HG03432 (cell line): ENCODE measurements at regions not wholly inside any gene's neighbourhood (a gene's known extent, or its start where the extent isn't known, plus 50 kb on each side); places are given as distances from the start of the nearest gene placed in this dataset.
"Not testable (repeated sequence)": the region's sequence is repeated elsewhere in the genome, so short reads cannot be mapped to it uniquely, and the experiment has no call there.

Experiments used
- ATAC-seq: cut with Tn5 transposase; IDR thresholded peaks from one replicate; pipeline ENCODE4 v1.9.1; 2021; ENCODE audit warnings: mild to moderate bottlenecking, moderate library complexity; ENCODE audit not compliant: unreplicated experiment

DNA sequence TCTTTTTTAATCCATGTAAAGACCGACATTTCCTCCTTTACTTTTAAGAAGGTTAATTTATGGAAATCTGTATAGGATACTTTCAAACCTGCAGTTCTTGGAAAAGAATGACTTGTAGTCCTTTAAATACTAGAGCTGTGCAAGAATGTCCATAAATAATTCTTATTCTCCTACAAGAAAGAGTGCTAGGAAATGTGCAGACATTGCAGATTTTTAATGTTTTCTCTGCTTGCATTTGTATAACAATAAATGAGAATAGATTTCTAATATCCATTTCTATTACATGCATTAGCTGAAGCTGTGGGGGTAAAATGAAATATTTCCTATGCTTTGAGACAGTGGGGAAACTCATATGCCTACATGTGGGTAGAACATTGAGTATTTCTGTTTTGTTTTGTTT is 607.2 kb upstream of the NOVA1 start:
- no peak for ATAC-seq

DNA sequence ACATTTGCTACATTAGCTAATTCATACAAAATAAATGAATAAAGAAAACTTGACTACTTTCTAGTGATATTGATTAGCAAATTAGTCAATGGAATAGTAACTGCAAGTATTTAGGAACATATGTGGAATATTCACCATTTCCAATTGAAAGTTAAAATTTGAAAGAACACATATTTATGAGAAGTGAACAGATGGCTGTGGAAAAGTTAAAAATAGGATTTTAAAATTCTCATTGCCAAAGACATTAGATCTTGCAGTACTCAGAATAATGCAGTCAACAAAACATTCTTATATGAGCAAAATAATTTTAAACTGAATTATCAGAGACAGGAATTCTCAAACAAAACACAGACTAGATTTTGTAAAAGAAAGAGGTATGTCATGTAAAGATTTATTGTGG is 613.9 kb upstream of the NOVA1 start:
- ATAC-seq = no peak

DNA sequence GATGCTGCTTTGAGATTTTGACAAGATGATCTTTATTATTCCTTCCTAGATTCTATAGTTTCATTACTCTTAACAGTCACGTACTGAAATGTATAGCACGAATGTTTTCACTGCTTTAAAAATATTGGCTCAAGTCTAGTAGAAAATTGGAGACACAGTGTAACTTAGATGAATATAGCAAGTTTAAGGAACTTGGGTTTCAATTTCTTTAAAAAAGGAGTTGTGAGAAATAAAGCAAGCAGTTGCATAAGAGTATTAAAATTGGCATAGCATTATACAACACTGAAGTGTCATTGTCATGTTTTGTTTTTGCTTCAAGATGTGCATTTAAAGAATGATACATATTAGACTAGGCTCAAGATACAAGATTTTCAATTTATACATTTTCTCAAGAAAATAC is 624.8 kb upstream of the NOVA1 start:
- no peak for ATAC-seq

DNA sequence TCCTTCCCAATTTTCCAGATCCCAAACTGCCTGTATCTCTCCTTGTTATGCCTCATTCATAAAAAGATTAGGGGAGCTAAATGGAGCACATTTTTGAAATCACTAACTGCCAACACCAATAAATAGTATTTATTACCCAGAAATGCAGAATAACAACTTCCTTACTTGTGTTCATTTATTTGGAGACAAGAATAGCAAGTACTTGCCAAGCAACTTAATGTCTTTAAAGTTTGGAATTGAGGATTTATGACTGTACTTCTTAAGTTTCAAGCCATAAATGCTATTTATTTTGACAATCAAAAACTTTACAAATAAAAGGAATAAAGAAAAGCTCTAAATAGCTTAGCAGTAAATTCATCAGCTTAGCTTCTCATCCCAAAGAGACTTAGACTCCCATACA is 626.1 kb upstream of the NOVA1 start:
- ATAC-seq = no peak

DNA sequence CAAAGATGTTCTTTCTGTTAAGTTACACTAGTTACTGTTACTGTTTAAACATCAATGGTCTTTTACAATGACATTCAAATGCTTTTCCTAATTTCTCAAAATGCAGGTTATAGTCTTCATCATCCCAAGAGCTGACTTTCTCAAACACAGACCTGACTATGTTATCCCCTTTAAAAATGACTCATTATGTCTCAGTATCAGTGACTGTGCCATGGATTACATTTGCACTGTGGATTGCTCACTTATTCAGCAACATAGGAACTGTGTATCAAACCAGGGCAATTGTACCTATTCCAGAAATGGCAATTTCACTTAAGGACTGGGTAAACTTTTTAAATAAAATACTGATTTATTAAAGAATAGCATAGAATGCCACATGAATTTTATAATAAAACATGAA is 630.2 kb upstream of the NOVA1 start:
- ATAC-seq = no peak

DNA sequence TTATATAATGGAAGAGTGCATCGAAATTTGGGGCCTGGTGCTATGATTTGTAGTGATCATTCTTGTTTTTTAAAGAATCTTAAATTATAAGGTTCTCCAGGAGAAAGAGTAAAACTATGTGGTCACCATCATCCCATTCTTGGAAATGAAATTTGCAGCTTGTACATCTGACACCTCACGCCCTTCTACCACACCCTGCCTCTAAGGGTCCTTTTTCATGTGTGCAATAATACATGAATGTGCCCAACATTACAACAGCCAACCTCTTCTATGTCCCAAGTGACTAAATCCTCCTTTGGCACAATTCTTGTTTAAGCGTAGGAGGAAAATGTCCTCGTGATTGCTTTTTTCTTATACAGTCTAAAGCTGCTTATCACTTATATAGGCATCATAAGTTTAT is 636.5 kb upstream of the NOVA1 start:
- ATAC-seq = no peak

DNA sequence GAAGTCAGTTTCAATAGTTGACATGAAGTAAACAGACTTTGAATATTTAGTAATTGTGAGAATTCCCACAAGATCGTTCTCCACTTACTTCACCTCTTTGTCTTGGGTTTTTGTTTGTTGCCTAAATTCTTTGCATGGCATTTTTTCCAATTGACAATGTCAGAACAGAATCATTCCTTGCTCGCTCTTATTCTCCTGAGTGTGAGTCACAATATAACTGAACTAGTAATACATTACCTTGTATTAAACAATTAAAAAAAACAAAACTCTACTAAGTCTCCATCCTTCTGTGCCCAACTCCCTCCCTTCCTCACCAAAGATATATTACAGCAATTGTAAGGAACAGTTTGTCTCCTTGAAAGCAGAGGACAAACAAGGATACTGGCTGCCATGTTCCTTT is 638.8 kb upstream of the NOVA1 start:
- ATAC-seq = no peak

DNA sequence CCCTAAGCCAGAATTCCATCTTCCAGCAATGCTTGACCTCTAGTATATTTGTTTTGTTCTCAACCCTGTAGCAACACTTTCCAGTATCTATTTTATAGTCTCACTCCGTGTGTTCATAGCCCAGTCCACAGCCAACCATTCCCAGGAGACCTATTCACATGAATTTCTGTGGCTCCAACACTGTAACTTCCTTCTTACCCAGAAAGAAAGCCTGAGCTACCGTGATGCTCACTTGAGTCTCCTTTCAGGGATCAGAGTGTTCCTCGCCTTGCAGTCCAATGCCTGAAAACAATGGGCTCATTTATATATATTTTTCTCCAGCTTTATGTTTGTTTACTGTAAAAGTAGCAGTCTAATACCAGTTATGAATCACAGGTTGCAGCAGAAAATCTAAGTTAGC is 645.0 kb upstream of the NOVA1 start:
- no peak for ATAC-seq

DNA sequence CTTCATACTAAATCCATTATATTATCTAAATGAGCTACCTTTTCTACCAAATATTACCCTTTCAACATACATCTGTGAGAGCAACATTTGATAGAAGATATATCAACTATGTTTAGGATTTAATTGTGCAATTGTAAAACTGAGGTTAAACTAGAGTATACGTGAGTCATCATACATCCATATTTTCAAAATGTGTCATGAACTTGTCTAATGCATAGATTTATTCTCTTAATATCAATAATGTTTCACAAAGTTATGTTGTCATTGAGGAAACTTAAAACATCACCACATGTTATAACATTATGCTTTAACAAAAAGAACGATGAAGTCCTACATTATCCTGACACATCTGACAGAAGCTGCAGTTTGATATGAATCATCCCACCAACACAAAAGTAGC is 645.5 kb upstream of the NOVA1 start:
- ATAC-seq = no peak

DNA sequence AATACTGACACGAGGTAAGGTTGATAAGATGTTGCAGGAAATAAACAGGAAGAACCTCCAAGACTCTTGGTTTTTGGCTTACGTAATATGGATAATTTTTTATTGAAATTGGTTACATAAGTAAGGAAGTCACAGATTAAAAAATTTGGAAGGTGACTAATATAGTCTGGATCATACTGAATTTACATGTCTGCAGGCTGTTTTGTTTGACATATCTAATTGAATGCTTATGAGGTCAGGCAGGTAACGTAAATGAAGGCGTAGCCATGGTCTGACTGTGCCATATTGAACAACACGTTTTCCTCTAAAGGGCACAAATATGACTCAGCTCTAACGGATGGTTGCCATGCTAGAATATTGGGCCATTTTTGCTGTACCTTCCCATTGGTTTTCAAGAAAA is 648.1 kb upstream of the NOVA1 start:
- ATAC-seq = no peak

DNA sequence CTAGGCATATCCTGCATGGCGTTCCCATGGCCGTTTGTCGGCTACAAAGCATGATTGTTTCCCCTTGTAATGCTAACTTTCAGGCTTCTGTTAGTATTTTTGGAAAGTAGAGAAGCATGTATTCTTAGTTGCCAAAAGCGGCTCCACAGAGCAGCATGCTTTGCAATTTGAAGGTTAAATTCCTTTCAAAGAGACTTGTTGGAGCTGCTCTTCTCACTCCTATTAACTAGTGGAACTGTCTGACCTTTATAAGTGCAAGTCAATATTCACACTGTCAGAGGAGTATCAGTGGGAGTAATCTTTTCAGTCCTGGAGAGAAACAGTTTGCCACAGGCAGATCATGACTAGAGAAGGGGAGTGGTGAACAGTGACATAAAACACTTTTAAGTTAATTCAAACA is 656.1 kb upstream of the NOVA1 start:
- no peak for ATAC-seq

DNA sequence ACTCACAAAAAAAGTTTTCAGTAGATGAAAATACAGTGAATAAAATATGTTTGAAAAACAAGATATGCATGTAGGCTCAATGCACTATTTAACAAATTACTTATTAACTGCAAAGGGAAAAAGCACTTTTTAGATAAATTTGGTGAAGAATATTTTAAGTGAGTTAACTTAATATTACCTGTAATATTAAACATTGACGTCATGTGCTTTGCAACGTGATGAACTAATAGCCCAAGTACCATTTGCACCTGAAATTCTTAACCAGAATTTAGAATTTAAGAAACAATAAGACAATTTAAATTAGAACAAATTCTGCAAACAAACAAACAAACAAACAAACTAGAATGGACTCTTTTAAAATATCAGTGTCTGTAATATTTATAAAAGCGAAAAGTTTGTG is 659.0 kb upstream of the NOVA1 start:
- ATAC-seq = no peak

DNA sequence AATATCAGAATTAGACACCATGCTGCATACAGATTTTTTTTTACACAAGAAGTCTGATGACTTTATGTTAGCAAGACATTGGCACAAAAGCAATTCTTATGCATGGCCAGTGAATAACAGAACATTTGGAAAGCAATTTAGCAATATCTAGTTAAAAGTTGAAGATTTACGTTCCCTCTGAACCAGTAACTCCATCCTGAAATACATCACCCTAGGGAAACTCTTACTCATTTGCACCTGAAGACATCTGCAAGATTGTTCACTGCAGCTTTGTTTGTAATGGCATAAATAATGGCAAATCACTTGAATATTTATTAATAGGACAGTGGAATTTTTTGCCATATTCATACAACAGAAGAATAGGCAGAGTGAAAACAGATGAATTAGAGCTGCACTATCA is 670.0 kb upstream of the NOVA1 start:
- ATAC-seq = no peak

DNA sequence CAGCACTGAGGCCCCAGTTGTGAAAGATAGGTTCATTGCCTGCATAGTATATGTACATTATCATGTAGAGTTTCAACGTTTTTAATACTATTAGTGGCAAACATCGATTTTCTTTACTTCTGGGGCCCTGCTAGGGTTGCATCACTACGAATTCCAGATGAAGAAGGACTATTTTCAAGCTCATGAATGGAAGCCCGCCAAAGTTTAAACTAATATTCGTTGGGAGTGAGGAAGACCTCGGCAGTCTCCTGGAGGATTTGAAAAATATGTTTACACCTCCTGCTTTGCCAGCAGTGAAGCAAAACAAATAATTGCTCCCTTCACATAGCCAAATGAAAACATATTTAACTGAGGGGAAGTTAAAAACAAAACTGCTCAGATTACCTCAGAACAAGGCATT is 672.9 kb upstream of the NOVA1 start:
- ATAC-seq = no peak

DNA sequence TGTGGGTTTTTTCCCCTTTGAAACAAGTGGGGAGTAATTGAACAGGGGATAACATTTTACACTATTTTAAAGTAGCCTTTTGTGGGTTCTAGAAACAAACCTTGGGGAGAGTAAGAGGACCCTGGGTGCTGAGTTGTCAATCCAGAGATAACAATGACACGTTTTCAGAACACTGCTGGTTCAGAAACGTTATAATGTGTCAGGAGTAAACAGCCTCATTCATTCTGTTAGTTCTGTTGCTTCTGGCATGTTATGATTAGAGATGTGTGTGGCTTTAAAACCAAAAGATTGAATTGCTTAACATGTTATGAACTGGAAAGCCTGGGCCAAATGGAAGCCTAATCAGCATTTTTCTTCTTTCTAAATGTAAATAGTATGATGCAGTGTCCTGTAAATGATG is 680.5 kb upstream of the NOVA1 start:
- ATAC-seq = no peak

DNA sequence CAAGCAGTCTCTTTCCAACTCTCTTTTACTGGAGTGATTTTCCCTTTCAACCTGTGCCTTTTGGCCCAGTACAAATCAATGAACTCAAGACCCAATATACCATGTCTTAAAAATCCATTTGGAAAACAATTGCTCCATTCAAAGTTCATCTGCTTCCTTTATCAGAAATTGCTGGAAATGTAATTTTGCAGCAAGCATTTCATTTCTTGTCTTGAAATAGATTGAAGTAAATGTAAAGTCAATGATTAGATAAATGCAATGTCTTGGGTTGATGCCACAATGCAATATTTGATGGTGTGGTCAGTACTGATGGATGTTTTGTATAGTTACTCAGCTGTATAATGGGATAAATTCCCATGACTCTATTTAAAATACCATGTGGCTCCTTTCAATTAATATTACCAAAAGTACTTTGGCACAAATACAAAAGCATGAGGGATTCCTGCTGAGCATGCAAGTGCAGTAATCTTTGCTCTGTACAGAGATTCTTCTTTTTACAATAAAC is 707.7 kb upstream of the NOVA1 start:
- ATAC-seq = no peak

DNA sequence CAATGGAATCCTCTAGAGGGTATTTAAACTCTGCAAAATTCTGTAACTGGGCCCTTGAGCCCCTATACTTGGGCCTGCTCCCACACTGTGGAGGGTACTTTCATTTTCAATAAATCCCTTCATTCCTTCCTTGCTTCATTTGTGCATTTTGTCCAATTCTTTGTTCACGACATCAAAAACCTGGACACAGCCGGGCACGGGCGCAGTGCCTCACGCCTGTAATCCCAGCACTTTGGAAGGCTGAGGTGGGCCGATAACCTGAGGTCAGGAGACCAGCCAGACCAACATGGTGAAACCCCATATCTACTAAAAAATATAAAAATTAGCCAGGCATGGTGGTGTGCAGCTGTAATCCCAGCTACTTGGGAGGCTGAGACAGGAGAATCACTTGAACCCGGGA is 714.9 kb upstream of the NOVA1 start:
- ATAC-seq = not testable (repeated sequence)

DNA sequence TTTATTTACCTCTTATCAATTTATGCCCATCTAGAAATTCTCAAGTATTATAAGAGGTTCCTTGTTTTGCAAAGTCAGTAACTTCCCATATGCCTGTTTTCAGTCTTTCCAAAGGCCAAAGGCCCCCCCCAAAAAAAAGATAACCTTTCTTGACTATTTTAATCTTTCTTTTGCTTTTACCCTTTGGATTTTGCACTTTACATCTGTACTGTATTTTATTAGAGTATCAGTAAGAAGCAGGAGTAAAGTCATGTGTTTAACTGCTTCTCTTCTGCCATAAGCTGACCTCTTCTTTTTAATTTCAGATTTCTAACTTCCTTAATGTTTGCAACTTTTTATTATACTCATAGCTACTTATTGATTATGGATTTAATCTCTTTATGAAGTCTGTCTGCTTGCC is 716.4 kb upstream of the NOVA1 start:
- no peak for ATAC-seq

DNA sequence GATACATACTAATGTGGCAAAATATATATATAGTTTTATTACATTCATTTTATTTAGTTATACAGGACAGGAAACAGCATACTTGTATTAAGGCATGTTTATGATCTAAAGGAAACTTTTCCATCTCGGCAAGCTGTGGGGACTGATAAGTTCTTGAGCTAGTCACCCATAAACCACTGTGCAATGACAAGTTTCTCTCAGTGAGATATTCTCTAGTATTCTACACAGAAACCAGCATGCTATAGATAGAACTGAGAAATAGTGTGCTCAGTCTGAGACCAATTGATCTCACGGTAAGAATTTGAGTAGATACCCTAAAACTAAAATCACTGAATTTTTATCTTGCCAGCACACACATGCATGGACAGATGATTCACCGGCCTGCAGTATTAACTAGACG is 717.6 kb upstream of the NOVA1 start:
- no peak for ATAC-seq

DNA sequence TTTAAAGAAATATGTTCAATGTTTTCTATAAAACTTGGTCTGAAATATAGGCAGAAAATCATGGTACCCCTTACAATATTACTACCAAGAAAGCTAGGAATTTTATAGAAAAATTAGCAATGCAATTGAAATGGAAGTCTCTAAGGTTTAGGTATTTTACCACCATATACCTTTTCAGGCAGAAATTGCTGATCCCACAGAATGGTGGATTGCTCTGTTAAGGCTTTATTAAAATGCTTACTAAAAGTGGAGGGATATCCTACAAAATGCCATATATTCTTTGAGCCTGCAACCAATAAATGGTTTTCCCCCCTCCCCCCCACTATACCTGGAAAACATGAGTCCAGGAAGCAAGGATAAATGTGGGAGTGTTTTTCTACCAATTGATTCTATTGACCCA is 718.1 kb upstream of the NOVA1 start:
- no peak for ATAC-seq

DNA sequence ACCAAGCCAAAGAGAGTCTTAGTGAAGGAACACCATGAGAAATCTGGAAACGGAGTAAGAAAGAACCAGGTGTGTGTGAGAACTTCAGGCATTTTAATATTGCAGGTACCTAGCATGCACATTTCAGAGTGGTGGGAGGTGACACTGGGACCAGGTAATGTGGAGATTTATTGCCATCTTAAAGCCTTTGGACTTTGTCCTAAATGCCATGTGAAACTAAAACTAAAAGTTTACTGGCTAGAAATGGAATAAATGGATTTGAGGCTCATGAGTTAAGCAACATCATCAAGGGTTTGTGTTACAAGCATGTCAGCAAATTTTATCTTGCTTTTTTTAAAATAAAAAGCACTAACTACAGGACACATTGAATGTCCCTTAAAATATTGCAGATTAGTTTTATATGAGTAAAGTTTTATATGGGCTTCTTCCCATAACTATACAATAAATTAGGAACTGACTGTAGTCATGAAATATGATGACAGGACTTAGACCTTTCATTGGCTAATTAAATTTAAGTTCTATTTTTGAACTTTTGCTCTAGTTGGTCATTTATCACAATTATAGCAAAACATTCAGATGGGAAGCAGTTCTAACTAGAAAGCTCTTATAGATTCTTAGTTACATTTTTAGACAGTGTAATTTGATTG is 721.1 kb upstream of the NOVA1 start:
- ATAC-seq = no peak

DNA sequence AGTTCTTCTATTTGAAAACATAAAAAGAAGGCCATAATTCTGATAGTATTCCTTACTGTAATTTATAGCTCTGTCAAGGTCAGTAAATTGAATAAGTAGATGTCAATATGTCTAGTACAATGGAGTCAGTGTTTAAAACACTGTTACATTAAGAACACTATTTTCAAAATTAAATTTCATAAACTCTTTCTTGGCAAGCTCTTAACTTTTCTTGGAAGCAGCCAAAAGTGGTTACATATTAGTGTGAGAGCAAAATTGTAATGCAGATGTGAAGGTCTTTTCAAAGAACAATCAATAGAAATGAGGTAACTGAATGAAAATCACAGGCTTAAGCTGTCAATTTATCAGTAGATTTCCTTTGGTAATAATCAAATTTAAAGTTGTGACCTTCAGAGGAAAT is 722.4 kb upstream of the NOVA1 start:
- ATAC-seq = no peak

DNA sequence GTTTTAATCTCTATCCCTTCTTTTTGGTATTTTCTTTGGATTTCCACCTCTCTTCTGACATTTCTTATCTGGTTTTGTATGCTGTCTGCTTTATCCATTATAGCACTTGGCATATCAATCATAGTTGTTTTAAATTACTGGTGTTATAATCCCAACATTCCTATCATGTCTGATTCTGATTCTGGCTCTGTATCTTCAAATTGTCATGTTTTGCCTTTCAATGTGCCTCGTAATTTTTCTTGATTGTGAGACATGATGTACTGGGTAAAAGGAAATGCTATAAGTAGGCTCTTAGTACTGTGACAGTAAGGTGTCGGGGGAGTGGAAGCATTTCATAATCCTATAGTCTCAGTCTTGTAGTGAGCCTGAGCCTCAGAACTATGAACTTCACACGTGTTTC is 729.3 kb upstream of the NOVA1 start:
- no peak for ATAC-seq

DNA sequence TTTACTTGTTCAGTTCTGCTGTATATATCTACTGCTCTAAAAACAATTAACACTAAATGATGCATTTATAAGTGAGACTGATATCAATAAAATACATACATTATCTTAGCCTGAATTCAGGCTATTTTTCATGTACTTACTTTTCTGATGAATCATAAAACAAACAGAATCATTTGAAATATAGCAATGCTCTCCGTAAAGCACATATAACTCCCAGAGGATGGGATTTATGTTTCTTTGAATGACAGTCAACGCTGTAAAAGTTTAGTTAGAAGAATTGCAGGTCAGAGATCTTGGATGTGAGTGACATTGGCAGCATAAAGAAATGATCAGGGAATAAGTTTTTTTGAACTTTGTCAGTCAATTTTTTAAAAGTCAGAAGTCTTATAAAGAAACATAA is 740.2 kb upstream of the NOVA1 start:
- ATAC-seq = no peak
